ENCODE measurements at regions not wholly inside any gene's neighbourhood (a gene's known extent, or its start where the extent isn't known, plus 50 kb on each side); places are given as distances from the start of the nearest gene placed in this dataset.

DNA sequence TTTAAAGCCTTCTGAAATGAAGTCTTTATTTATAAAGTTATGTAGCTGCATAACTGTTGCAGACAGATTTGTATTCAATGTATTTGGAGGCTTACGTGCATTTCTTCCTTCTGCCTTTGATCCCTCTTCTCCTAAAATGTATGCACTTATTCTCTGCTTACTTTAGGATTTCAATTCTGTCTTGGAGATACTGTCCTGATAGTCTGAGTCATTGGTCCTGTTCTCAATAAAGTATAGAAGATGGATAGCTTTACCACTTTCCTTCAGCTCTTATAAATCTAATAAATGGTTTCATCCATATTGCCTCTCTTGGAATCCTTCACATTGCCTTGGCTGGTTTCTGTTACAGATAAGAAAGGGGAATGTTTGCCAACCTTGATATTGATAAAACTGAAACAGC lies 430.1 kb upstream of the CAMK1G start:
- Histone ChIP-seq H3K4me1 (ENCODE audit: insufficient read depth, poor library complexity, severe bottlenecking) (no peaks in the 10 kb centered on the region), H3K4me3 (ENCODE audit: severe bottlenecking) (no peak overlapping the region), H3K27ac (ENCODE audit: poor library complexity, severe bottlenecking) (no peak overlapping the region), H3K9me3 (ENCODE audit: severe bottlenecking) (no peaks in the 10 kb centered on the region), H3K27me3 (ENCODE audit: insufficient read depth, poor library complexity, severe bottlenecking) (no peaks in the 10 kb centered on the region), H3K36me3 (ENCODE audit: low read depth) (no peaks in the 10 kb centered on the region)
- TF ChIP-seq, protein P1, sequence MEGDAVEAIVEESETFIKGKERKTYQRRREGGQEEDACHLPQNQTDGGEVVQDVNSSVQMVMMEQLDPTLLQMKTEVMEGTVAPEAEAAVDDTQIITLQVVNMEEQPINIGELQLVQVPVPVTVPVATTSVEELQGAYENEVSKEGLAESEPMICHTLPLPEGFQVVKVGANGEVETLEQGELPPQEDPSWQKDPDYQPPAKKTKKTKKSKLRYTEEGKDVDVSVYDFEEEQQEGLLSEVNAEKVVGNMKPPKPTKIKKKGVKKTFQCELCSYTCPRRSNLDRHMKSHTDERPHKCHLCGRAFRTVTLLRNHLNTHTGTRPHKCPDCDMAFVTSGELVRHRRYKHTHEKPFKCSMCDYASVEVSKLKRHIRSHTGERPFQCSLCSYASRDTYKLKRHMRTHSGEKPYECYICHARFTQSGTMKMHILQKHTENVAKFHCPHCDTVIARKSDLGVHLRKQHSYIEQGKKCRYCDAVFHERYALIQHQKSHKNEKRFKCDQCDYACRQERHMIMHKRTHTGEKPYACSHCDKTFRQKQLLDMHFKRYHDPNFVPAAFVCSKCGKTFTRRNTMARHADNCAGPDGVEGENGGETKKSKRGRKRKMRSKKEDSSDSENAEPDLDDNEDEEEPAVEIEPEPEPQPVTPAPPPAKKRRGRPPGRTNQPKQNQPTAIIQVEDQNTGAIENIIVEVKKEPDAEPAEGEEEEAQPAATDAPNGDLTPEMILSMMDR (IDR thresholded peaks at IDR 0.05; ENCODE audit: poor library complexity, severe bottlenecking): no peak
- no peak for ATAC-seq (ENCODE audit: low read depth)
- DNase-seq (ENCODE audit: low spot score): no peak

DNA sequence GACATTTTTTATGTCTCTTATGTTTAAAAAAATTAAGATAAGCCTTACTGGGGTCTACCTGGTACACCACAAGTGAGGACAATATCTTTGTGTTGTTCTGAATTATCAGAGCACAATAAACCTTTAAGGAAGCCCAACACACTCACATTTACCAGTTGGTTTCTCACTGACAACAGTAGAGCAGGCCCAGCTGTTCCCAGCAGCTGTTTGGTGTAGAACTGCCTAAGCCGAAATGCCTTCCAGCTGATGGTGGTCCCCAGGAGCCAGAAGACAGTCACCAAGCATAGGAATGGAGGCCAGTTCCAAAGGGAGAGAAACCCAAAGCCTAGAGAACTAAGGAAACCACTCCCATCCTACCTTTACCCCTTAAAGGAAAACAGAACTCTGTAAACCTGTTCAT lies 428.6 kb upstream of the CAMK1G start:
- DNase-seq (ENCODE audit: low spot score) (no peak), ATAC-seq (ENCODE audit: low read depth) (no peak)
- no peaks in the 10 kb centered on the region for H3K9me3 ChIP-seq (ENCODE audit: severe bottlenecking)
- no peak overlapping the region for H3K4me3 ChIP-seq (ENCODE audit: severe bottlenecking)
- no peak overlapping the region for H3K27ac ChIP-seq (ENCODE audit: poor library complexity, severe bottlenecking)
- no peaks in the 10 kb centered on the region for H3K36me3 ChIP-seq (ENCODE audit: low read depth)
- no peaks in the 10 kb centered on the region for H3K4me1 ChIP-seq (ENCODE audit: insufficient read depth, poor library complexity, severe bottlenecking)
- no peaks in the 10 kb centered on the region for H3K27me3 ChIP-seq (ENCODE audit: insufficient read depth, poor library complexity, severe bottlenecking)
- TF ChIP-seq, protein P1 (IDR thresholded peaks at IDR 0.05; ENCODE audit: poor library complexity, severe bottlenecking): no peak

DNA sequence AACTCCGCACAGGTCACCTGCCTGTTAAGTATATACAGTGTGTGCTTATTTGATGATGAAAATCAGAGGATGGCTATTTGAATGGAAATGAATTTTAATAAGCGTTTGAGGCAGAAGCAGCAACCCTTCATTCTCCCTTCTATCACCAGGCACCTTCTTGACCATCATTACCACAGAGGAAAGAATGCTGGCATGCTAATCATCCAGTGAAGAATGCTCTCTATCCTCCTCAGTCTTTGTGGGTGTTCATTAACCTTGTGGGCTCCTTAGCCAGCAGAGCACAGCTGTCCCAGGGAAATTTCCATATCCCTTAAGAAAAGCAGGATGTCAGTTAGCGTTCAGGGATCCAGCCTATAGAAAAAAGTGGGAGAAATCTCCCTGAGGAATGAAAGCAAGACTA lies 428.0 kb upstream of the CAMK1G start:
- H3K36me3 ChIP-seq (ENCODE audit: low read depth): no peaks in the 10 kb centered on the region
- ATAC-seq (ENCODE audit: low read depth) (no peak), DNase-seq (ENCODE audit: low spot score) (no peak)
- no peaks in the 10 kb centered on the region for H3K9me3 ChIP-seq (ENCODE audit: severe bottlenecking)
- TF ChIP-seq, protein P1 (IDR thresholded peaks at IDR 0.05; ENCODE audit: poor library complexity, severe bottlenecking): no peak
- no peak overlapping the region for H3K4me3 ChIP-seq (ENCODE audit: severe bottlenecking)
- no peak overlapping the region for H3K27ac ChIP-seq (ENCODE audit: poor library complexity, severe bottlenecking)
- H3K27me3 ChIP-seq (ENCODE audit: insufficient read depth, poor library complexity, severe bottlenecking): no peaks in the 10 kb centered on the region
- no peaks in the 10 kb centered on the region for H3K4me1 ChIP-seq (ENCODE audit: insufficient read depth, poor library complexity, severe bottlenecking)

DNA sequence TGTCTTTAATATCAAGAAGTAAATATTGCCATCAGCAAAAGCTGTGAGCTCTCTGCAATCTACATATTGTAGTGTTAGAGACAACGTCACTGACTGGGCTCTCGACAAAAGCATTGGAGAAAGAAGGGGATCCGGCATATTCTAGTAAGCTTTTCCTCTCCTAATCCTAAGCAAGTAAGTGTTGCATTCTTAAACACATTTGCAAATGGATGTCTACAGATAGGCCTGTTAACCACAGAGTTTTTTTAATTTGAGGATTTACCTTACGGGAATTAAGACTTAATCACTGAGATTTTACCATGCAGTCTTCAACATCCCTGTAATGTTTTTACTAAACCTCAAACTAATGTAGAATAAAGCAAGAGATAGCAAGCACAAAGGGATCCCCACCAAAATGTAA lies 426.5 kb upstream of the CAMK1G start:
- Histone ChIP-seq H3K9me3 (ENCODE audit: severe bottlenecking) (no peaks in the 10 kb centered on the region), H3K4me3 (ENCODE audit: severe bottlenecking) (no peak overlapping the region), H3K36me3 (ENCODE audit: low read depth) (no peaks in the 10 kb centered on the region), H3K4me1 (ENCODE audit: insufficient read depth, poor library complexity, severe bottlenecking) (no peaks in the 10 kb centered on the region), H3K27ac (ENCODE audit: poor library complexity, severe bottlenecking) (no peak overlapping the region), H3K27me3 (ENCODE audit: insufficient read depth, poor library complexity, severe bottlenecking) (no peaks in the 10 kb centered on the region)
- TF ChIP-seq, protein P1 (IDR thresholded peaks at IDR 0.05; ENCODE audit: poor library complexity, severe bottlenecking): no peak
- no peak for DNase-seq (ENCODE audit: low spot score)
- ATAC-seq (ENCODE audit: low read depth): no peak

DNA sequence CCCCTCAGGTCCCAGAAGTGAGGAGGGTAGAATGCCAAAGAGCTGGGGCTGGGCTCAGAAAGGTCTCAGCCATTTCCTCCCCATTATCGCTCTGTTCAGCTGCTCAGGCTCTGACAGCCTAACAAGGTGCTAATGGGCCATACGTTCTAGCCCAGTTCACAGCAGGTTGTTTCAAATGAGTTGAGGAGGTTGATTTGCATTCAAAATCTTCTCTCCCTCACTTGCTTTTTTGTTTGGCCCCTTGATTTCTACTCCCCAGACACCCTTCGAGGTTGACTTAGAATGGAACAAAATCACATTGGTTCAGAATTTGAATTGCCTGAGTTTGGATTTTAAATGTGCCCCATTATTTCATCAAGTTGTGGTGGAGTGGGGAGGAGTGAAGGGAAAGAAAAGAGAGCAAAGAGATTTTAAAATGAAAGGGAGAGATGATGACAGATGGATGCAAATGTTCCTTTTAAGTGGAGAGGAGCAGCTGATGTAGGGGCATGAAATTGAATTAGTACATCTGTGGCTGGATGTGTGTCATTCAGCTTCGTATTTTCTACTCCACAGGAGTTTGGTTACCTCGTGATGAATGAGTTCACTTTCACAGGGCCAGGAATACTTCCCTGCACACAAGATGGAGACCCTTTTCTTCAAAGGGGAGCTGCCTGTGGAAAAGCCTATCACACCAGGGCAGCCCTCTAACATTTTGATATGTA lies 425.8 kb upstream of the CAMK1G start:
- DNase-seq (ENCODE audit: low spot score) (no peak), ATAC-seq (ENCODE audit: low read depth) (no peak)
- no peaks in the 10 kb centered on the region for H3K36me3 ChIP-seq (ENCODE audit: low read depth)
- H3K27me3 ChIP-seq (ENCODE audit: insufficient read depth, poor library complexity, severe bottlenecking): no peaks in the 10 kb centered on the region
- H3K9me3 ChIP-seq (ENCODE audit: severe bottlenecking): no peaks in the 10 kb centered on the region
- no peaks in the 10 kb centered on the region for H3K4me1 ChIP-seq (ENCODE audit: insufficient read depth, poor library complexity, severe bottlenecking)
- TF ChIP-seq, protein P1 (IDR thresholded peaks at IDR 0.05; ENCODE audit: poor library complexity, severe bottlenecking): no peak
- H3K27ac ChIP-seq (ENCODE audit: poor library complexity, severe bottlenecking): no peak overlapping the region
- no peak overlapping the region for H3K4me3 ChIP-seq (ENCODE audit: severe bottlenecking)

Data from RWPE2 (cell line).